ENCODE measurements at regions not wholly inside any gene's neighbourhood (a gene's known extent, or its start where the extent isn't known, plus 50 kb on each side); places are given as distances from the start of the nearest gene placed in this dataset.

GRCh38 chr21:16370186-16370585, 640.4 kb downstream of the USP25 start:
- no peak for DNase-seq

GRCh38 chr21:16372586-16372985, 642.8 kb downstream of the USP25 start:
- no peak for DNase-seq

GRCh38 chr21:16376673-16377072, 646.9 kb downstream of the USP25 start:
- no peak for DNase-seq

GRCh38 chr21:16377120-16377658, 647.4 kb downstream of the USP25 start:
- DNase-seq, result no peak

- DNase-seq, result no peak
Measured at GRCh38 chr21:16377857-16378256, 648.1 kb downstream of the USP25 start.

- no peak for DNase-seq
Measured at GRCh38 chr21:16378525-16378924, 648.7 kb downstream of the USP25 start.

- DNase-seq, result no peak
Measured at GRCh38 chr21:16388291-16388690, 658.5 kb downstream of the USP25 start.

- DNase-seq, result no peak
Measured at GRCh38 chr21:16388911-16389560, 659.3 kb downstream of the USP25 start.

- DNase-seq, result no peak
Measured at GRCh38 chr21:16389643-16390042, 659.9 kb downstream of the USP25 start.

GRCh38 chr21:16395285-16395684, 665.5 kb downstream of the USP25 start:
- DNase-seq, result no peak

- DNase-seq, result no peak
Measured at GRCh38 chr21:16402752-16403151, 673.0 kb downstream of the USP25 start.

- no peak for DNase-seq
Measured at GRCh38 chr21:16404776-16405175, 675.0 kb downstream of the USP25 start.

- no peak for DNase-seq
Measured at GRCh38 chr21:16406355-16406754, 676.6 kb downstream of the USP25 start.

GRCh38 chr21:16407403-16408240, 677.8 kb downstream of the USP25 start:
- DNase-seq, result no peak

GRCh38 chr21:16408280-16408679, 678.5 kb downstream of the USP25 start:
- DNase-seq, result no peak

- DNase-seq, result no peak
Measured at GRCh38 chr21:16409352-16409751, 679.6 kb downstream of the USP25 start.

- no peak for DNase-seq
Measured at GRCh38 chr21:16418226-16418625, 688.4 kb downstream of the USP25 start.

GRCh38 chr21:16418642-16419041, 688.9 kb downstream of the USP25 start:
- DNase-seq, result no peak

GRCh38 chr21:16419188-16419921, 689.6 kb downstream of the USP25 start:
- DNase-seq, result peak; percentile 54

- peak; percentile 46 for DNase-seq
Measured at GRCh38 chr21:16420031-16420724, 690.4 kb downstream of the USP25 start.

- DNase-seq, result no peak
Measured at GRCh38 chr21:16421007-16421406, 691.2 kb downstream of the USP25 start.

- no peak for DNase-seq
Measured at GRCh38 chr21:16421965-16422364, 692.2 kb downstream of the USP25 start.
